Neural cell (in vitro differentiated cells): ENCODE measurements at regions not wholly inside any gene's neighbourhood (a gene's known extent, or its start where the extent isn't known, plus 50 kb on each side); places are given as distances from the start of the nearest gene placed in this dataset.

Experiments used
- H2AFZ ChIP-seq: fragments of 200-600, 300-800 bp; sonication (generic), shearing (Covaris generic); 2 replicates; pipeline ENCODE4 v1.6.0; 2014; ENCODE audit warnings: low read depth, mild to moderate bottlenecking, antibody characterized with exemption, low read length, moderate library complexity
- H3F3A ChIP-seq: fragments of 200-600 bp; shearing (Covaris generic); 2 replicates; pipeline ENCODE4 v1.6.1; 2016; ENCODE audit warnings: mild to moderate bottlenecking, moderate library complexity, mixed read lengths, antibody characterized with exemption, low read length; ENCODE audit not compliant: insufficient read depth, poor library complexity, severe bottlenecking
- H3K27ac ChIP-seq: fragments of 200-600, 300-800 bp; sonication (generic), shearing (Covaris generic); 2 replicates; pipeline ENCODE4 v1.5.1; 2014; ENCODE audit warnings: mild to moderate bottlenecking, low read length, moderate library complexity
- H3K27me3 ChIP-seq: fragments of 300-800, 200-600 bp; sonication (generic), shearing (Covaris generic); 2 replicates; pipeline ENCODE4 v1.6.0; 2014; ENCODE audit warnings: mild to moderate bottlenecking, low read depth, low read length, moderate library complexity; ENCODE audit not compliant: insufficient read depth
- H3K36me3 ChIP-seq: fragments of 300-800, 200-600 bp; sonication (generic), shearing (Covaris generic); 2 replicates; pipeline ENCODE4 v1.5.1; 2014; ENCODE audit warnings: mild to moderate bottlenecking, antibody characterized with exemption, low read length, moderate library complexity; ENCODE audit not compliant: insufficient read depth
- H3K4me2 ChIP-seq: fragments of 300-800, 200-600 bp; sonication (generic), shearing (Covaris generic); 2 replicates; pipeline ENCODE4 v1.6.0; 2014; ENCODE audit warnings: mild to moderate bottlenecking, low read length
- H3K4me3 ChIP-seq: fragments of 300-800, 200-600 bp; sonication (generic), shearing (Covaris generic); 2 replicates; pipeline ENCODE4 v1.5.1; 2014; ENCODE audit warnings: mild to moderate bottlenecking, low read length, moderate library complexity
- H3K79me2 ChIP-seq: fragments of 200-600 bp; shearing (Covaris generic); replicated peaks from 2 replicates; pipeline ENCODE4 v1.6.0; 2014; ENCODE audit warnings: mild to moderate bottlenecking, low read length, moderate library complexity; ENCODE audit not compliant: insufficient read depth
- H3K9ac ChIP-seq: fragments of 300-800, 200-600 bp; sonication (generic), shearing (Covaris generic); 2 replicates; pipeline ENCODE4 v1.6.1; 2016; ENCODE audit warnings: mild to moderate bottlenecking, low read length, mixed read lengths
- H3K9me2 ChIP-seq: fragments of 200-600 bp; shearing (Covaris generic); 2 replicates; pipeline ENCODE4 v1.6.1; 2016; ENCODE audit warnings: mild to moderate bottlenecking, low read length, mixed read lengths; ENCODE audit not compliant: insufficient read depth
- H3K9me3 ChIP-seq: fragments of 200-600, 300-800 bp; sonication (generic), shearing (Covaris generic); 2 replicates; pipeline ENCODE4 v1.6.1; 2016; ENCODE audit warnings: mild to moderate bottlenecking, mixed run types, low read length, moderate library complexity, mixed read lengths
- H4K20me1 ChIP-seq: fragments of 200-600 bp; shearing (Covaris generic); 2 replicates; pipeline ENCODE4 v1.6.1; 2016; ENCODE audit warnings: mild to moderate bottlenecking, mixed run types; ENCODE audit not compliant: insufficient read depth
- CTCF ChIP-seq: fragments of 450-650 bp; IDR thresholded peaks from 2 replicates; pipeline ENCODE4 v1.5.1; 2014; ENCODE audit warnings: antibody characterized with exemption, mild to moderate bottlenecking, moderate library complexity; ENCODE audit not compliant: poor library complexity, severe bottlenecking
- EP300 ChIP-seq: fragments of 450-650 bp; conservative IDR thresholded peaks from 2 replicates; pipeline ENCODE4 v1.6.1; 2014; ENCODE audit warnings: antibody characterized with exemption, mild to moderate bottlenecking, moderate library complexity; ENCODE audit not compliant: poor library complexity, severe bottlenecking
- EZH2 ChIP-seq: fragments of 200-600, 300-800 bp; shearing (Covaris generic), sonication (generic); IDR thresholded peaks from 2 replicates; pipeline ENCODE4 v1.6.1; 2014; ENCODE audit warnings: antibody characterized with exemption, low read length, borderline replicate concordance, mild to moderate bottlenecking; ENCODE audit not compliant: insufficient read depth, poor library complexity, severe bottlenecking
- MXI1 ChIP-seq: fragments of 450-650 bp; conservative IDR thresholded peaks from 2 replicates; pipeline ENCODE4 v1.6.1; 2014; ENCODE audit warnings: antibody characterized with exemption, mild to moderate bottlenecking; ENCODE audit not compliant: poor library complexity, severe bottlenecking
- POLR2AphosphoS5 ChIP-seq: IDR thresholded peaks from 2 replicates; pipeline ENCODE4 v1.6.1; 2012
- RAD21 ChIP-seq: fragments of 450-650 bp; conservative IDR thresholded peaks from 2 replicates; pipeline ENCODE4 v1.6.1; 2014; ENCODE audit warnings: antibody characterized with exemption, mild to moderate bottlenecking, moderate library complexity
- SMC3 ChIP-seq: fragments of 450-650 bp; conservative IDR thresholded peaks from 2 replicates; pipeline ENCODE4 v1.6.1; 2014; ENCODE audit warnings: antibody characterized with exemption, mild to moderate bottlenecking, moderate library complexity; ENCODE audit not compliant: poor library complexity
- TAF1 ChIP-seq: IDR thresholded peaks from 2 replicates; pipeline ENCODE4 v1.6.1; 2012; ENCODE audit warnings: low read depth
- TF ChIP-seq, protein P1 (sequence below): IDR thresholded peaks from 2 replicates; pipeline ENCODE4 v1.6.1; 2012; ENCODE audit warnings: borderline replicate concordance

DNA sequence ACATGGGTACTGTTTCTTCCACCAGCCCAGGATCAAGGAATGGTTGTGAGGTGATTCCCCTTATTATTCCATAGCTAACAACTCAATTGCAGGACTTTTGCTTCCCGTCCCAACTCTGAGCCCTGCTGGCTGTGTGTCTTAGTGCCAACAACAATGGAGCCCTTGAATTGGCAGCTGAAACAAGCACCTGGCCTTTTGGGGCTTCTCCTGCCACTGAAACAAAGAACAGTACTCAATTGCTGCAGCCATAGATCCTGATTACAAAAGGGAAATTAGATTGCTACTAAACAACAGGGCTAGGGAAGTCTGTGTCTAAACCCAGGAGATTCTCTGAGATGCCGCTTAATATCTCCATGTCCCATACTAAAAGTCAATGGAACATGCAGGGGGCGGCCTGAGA is 61.3 kb upstream of the CARMIL1 start:
- Histone ChIP-seq H2AFZ (no peak overlapping the region), H3F3A (no peaks in the 10 kb centered on the region), H3K4me3 (no peak overlapping the region), H3K9me2 (no peaks in the 10 kb centered on the region), H3K36me3 (no peaks in the 10 kb centered on the region), H3K9me3 (no peaks in the 10 kb centered on the region), H4K20me1 (no peaks in the 10 kb centered on the region), H3K9ac (no peak overlapping the region), H3K27ac (no peak overlapping the region), H3K27me3 (no peaks in the 10 kb centered on the region), H3K4me2 (no peak overlapping the region), H3K79me2 (no peaks in the 10 kb centered on the region)
- TF ChIP-seq TAF1 = no peak
- no peak for TF ChIP-seq MXI1
- no peak for TF ChIP-seq EP300
- no peak for TF ChIP-seq CTCF
- TF ChIP-seq, protein P1, sequence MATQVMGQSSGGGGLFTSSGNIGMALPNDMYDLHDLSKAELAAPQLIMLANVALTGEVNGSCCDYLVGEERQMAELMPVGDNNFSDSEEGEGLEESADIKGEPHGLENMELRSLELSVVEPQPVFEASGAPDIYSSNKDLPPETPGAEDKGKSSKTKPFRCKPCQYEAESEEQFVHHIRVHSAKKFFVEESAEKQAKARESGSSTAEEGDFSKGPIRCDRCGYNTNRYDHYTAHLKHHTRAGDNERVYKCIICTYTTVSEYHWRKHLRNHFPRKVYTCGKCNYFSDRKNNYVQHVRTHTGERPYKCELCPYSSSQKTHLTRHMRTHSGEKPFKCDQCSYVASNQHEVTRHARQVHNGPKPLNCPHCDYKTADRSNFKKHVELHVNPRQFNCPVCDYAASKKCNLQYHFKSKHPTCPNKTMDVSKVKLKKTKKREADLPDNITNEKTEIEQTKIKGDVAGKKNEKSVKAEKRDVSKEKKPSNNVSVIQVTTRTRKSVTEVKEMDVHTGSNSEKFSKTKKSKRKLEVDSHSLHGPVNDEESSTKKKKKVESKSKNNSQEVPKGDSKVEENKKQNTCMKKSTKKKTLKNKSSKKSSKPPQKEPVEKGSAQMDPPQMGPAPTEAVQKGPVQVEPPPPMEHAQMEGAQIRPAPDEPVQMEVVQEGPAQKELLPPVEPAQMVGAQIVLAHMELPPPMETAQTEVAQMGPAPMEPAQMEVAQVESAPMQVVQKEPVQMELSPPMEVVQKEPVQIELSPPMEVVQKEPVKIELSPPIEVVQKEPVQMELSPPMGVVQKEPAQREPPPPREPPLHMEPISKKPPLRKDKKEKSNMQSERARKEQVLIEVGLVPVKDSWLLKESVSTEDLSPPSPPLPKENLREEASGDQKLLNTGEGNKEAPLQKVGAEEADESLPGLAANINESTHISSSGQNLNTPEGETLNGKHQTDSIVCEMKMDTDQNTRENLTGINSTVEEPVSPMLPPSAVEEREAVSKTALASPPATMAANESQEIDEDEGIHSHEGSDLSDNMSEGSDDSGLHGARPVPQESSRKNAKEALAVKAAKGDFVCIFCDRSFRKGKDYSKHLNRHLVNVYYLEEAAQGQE = no peak
- no peak for TF ChIP-seq SMC3
- TF ChIP-seq POLR2AphosphoS5 = no peak
- TF ChIP-seq RAD21 = no peak
- TF ChIP-seq EZH2 = no peak

- Histone ChIP-seq H4K20me1 (no peaks in the 10 kb centered on the region), H3K79me2 (no peaks in the 10 kb centered on the region), H3K4me2 (no peak overlapping the region)
Observed at GRCh38 chr6:25218346-25218745, 60.8 kb upstream of the CARMIL1 start.

More at GRCh38 chr6:25218346-25218745, 60.8 kb upstream of the CARMIL1 start:
- Histone ChIP-seq H3K9ac (no peak overlapping the region), H3K36me3 (no peaks in the 10 kb centered on the region), H3K27ac (no peak overlapping the region), H3K4me3 (no peak overlapping the region), H3K9me2 (no peaks in the 10 kb centered on the region), H3K27me3 (no peaks in the 10 kb centered on the region), H3K9me3 (no peaks in the 10 kb centered on the region), H3F3A (no peaks in the 10 kb centered on the region), H2AFZ (no peak overlapping the region)
- TF ChIP-seq MXI1 (no peak), RAD21 (no peak), POLR2AphosphoS5 (no peak), TAF1 (no peak), EP300 (no peak), CTCF (no peak), EZH2 (no peak), SMC3 (no peak)
- TF ChIP-seq, protein P1 = no peak
